GM18505 (cell line): ENCODE measurements at regions not wholly inside any gene's neighbourhood (a gene's known extent, or its start where the extent isn't known, plus 50 kb on each side); places are given as distances from the start of the nearest gene placed in this dataset.
"Not testable (repeated sequence)": the region's sequence is repeated elsewhere in the genome, so short reads cannot be mapped to it uniquely, and the experiment has no call there.

ENCODE experiments used
- ATAC-seq: cut with Tn5 transposase; IDR thresholded peaks from one replicate; pipeline ENCODE4 v1.9.1; 2021; ENCODE audit not compliant: unreplicated experiment
- POLR2A ChIP-seq: IDR thresholded peaks from 4 replicates; pipeline ENCODE4 v1.6.1; 2011; ENCODE audit warnings: borderline replicate concordance; ENCODE audit not compliant: insufficient read depth, insufficient read length; ENCODE audit errors: extremely low read depth

DNA sequence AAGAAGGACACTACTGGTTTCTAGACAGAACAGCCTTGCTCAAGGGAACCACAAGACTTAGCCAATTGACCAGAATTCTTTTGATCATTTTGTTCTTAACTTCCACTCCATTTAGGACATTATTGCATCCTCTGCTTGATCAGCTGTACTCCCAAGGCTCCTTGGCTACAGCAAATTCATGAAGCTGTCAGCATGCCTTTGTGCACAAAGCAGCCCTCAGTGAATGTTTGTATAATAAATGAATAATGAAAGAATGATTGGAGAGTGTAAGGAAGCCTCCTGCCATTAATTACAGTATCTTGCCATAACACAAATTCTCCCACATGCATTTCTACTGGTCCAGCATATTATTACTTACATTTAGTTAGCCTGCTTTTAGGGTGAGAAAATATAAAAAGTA, 449.6 kb downstream of the SLCO4C1 start:
- TF ChIP-seq POLR2A: no peak
- ATAC-seq: no peak

DNA sequence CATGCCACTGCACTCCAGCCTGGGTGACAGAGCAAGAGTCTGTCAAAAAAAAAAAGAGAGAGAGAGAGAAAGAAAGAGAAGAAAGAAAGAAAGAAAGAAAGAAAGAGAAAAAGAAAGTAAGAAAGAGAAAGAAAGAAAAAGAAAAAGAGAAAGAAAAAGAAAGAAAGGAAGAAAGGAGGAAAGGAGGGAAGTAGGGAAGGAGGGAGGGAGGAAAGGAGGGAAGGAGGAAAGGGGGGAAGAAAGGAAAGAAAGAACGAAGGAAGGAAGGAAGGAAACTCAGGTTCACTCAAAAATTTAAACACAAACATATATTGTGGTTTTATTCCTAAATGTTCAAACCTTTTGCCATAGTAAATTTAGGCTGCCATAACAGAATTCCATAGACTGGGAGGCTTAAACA, 453.0 kb downstream of the SLCO4C1 start:
- no peak for TF ChIP-seq POLR2A
- ATAC-seq: no peak

DNA sequence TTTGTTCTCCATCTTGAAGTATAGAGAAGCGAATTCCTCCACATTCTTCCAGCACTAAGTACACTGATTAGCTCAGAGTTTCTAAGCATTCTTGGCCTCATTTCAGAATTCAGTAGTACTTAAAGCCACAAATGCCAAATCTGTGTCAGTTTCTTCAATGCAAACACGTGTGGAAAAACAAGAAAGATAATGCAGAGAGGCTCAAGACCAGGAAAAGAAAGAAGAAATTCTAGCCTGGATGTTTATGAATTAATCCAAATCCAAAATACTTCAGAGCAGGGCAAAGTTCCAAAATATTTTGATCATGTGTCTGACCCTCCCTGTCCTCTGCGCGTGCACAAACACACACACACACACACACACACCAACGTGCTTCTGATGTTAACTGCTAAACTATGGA, 457.6 kb downstream of the SLCO4C1 start:
- no peak for ATAC-seq
- no peak for TF ChIP-seq POLR2A

DNA sequence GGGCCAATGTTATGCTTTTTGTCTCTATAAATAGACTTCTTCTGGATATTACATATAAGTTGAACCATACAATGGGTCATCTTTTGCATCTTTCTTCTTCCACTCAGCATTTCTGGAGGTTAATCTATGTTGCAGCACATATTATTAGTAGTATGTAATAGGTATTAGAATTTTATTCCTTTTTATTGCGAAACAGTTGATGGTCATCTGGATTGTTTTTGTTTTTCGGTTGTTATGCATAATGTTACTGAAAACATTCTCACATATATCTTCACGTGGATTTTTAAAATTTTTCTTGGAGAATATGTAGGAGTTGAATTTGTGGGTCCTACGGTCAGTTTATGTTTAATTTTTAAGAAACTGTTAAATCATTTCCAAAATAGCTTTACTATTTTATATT, 466.8 kb downstream of the SLCO4C1 start:
- no peak for TF ChIP-seq POLR2A
- ATAC-seq: no peak

DNA sequence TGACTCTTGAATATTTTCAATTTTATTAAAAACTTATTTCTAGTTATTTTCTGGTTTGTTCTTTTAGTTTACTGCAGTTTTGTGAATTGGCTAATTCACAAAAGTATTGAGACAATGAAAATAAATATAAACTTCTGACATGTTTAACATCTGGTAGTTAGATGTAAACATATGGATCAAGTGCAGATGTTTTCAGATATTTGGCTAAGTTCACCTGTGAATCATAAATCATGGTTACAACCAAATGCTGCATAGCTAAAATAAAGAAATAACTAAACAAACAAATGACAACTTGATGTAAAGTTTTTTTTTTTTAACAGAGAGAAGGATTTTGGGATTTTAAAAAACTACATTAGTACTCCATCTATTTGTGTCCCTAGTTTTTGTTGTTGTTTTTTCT, 484.6 kb downstream of the SLCO4C1 start:
- ATAC-seq: no peak
- no peak for TF ChIP-seq POLR2A

DNA sequence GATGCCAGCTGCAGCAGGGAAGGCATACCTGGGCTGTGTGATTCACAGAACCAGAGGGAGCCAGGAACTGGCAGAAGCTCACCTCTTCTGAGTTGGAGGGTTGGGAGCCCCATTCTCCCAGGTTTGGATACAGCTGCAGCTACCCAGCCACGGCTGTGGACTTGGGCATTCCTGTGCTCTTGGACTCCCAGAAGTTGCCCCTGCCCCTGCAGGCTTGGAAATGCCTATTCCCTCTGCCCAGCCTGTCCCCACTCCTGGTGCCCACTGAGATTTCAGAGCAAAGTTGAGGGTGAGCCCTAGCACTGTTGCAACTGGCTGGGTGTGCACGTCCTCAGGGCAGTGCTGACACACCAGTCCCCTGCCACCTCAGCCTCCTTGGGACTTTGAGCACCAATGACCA, 489.7 kb downstream of the SLCO4C1 start:
- no peak for TF ChIP-seq POLR2A
- ATAC-seq: no peak

DNA sequence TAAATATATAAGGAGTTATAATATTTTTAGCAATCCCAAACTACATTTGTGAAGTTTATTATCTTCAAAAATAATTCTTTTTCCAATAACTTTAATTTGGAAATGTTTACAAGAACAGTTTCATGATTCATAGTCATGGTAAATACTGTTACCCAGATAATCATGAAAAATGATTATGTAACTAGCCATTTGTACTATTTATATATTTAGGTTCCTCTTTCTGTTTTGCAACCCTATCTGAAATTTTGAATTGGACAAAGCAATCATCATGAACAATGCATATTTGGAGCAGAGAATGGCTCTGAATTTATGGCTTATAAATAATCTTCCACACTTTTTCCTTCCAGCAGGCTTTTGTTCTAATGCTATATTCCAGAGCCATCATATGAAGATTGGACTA, 499.7 kb downstream of the SLCO4C1 start:
- ATAC-seq: no peak

DNA sequence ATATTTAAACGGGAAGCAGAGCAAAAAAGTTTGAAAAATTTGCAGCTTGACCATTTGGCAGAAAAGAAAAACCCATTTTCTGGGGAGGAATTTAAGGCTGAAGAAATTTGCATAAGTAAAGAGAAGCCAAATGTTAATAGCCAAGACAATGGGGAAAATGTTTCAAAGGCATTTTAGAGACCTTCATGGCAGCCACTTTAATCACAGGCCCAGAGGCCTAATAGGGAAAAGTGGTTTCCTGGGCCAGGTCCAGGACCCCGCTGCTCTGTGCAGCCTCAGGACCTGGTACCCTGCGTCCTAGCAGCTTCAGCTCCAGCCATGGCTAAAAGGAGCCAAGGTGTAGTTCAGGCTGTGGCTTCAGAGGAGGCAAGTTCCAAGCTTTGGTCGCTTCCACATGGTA, 507.3 kb downstream of the SLCO4C1 start:
- TF ChIP-seq POLR2A: no peak
- ATAC-seq: no peak

More for the DNA sequence above, 499.7 kb downstream of the SLCO4C1 start:
- no peak for TF ChIP-seq POLR2A

DNA sequence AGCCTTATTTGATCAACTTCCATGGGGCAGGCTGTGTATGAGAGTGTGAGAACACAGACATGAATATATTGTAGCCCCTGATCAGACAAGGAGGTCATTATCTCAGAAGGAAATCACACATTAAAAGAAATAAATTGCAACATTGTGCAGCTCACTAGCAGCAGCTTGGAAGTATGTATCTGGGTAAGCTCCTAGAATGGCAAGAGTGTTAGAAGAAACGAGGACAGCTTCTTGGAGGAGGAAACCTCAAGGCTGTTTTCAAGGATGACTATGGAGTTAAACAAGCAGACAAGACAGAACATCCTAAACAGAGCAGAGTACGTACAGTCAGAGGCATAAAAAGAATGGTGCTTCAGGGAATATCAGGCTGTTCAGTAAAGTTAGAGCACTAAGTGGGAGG, 511.0 kb downstream of the SLCO4C1 start:
- no peak for TF ChIP-seq POLR2A
- no peak for ATAC-seq

DNA sequence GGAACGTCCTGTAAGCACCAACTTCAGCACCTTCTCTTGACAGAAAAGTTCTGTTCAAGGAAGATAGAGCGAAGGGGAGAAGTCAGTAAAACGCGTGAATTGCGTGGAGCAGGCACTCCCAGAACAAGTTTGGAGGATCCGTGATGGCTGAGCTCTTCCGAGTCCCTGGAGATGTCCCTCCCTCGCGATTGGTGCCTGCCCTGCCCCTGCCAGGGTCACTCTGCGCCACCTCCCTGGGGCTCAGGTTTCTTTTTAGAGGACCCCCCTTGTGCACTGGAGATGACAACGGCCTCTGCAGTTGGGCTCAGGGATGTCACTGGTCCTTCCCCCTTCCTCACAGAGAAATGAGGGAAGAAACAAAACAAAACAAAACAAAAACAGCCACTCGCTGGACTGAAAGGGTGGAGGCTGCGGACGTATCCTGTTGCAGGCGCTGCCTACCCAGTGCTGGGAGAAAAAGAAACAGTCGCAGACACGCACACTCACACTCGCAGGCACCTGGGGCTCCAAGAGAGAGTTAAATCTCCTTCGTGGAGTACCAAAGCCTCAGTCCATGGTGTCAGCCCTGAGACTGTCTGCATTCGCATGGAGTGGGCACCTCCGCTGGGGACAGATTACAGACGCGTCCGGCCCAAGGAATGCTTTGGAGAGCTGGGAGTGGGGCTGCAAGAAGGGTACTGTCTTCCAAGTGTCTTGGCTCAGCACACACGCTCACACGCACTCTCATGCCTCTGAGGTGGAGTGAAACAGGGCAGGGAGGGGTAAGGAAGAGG, 512.7 kb downstream of the SLCO4C1 start:
- no peak for TF ChIP-seq POLR2A
- no peak for ATAC-seq

DNA sequence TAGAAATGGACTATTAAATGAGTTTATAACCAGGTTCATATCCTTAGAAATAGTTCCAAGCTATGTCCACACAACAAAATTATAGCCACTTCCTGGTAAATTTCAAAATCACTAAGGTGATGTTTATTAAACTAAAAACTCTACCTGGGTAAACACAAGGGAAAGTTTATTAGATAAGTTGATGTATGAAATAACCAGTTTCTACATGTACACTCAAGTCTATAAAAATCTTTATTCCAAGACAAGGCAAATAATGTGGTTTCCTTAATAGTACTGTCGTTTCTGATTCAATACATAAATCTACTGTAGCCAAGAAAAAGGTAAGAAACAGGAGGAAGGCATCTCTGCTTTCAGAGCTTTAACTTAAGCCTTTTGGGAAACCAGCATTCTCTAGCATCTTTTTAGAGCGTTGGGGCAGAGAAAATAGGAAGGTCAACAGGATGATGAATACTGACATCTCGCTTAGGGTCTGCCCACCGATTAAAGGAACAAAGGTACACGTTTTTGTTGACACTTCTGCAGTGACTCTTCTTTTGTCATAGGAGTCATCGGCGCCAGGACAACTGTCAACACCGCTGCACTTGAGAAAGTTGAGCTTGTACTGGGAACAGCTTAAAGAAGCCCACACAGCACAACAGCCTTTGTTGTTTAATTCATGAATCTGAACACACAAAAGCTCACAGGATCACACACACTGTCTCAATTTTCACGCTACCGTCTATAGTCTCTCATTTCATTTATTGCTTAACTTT, 513.6 kb downstream of the SLCO4C1 start:
- TF ChIP-seq POLR2A: no peak
- no peak for ATAC-seq

DNA sequence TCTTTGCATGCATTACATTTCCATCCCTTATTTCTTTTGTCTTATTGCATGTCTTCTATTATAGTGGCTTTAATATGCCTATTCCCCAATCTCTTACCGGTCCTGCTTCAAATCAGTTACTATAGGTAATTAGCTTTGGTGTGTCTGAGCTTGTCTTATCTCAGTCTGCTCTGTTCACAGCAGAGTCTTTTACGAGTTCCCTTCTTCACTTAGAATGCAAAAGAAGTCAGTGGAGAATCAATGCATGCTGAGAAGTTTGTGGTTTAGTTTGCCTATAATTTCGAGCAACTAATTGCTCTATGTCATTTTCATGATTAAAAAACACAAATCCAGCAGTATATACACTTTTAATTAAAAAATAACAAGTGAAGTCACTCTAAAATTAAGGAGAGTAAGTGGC, 545.0 kb downstream of the SLCO4C1 start:
- ATAC-seq: no peak
- TF ChIP-seq POLR2A: no peak

DNA sequence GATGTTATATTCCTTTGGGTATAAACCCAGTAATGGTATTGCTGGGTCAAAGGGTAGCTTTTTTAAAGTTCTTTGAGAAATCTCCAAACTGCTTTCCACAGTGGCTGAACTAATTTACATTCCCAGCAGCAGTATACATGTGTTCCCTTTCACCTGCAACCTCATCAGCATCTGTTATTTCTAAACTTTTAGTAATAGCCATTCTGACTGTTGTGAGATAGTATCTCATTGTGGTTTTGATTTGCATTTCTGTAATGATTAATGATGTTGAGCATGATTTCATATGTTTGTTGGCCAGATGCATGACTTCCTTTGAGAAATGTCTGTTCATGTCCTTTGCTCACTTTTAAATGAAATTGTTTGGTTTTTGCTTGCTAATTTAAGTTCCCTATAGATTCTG, 553.1 kb downstream of the SLCO4C1 start:
- not testable (repeated sequence) for ATAC-seq

DNA sequence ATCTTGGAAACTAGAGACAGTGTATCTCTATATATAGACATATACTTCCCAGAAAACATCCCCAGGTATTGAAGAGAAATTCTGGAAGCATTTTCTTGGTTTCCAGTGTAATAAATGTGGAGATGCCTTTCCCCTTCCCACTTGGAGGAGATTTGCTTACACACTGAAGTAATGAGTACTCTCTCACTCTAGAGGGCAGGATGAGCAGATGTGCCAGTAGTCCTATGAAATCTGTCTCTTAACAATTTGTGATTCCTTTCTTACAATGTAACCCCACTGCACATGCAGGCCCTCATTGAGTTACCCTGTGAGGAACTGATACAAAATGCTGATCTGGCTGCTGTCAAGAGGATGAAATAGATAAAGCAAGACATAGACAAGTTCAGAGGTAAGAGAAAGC, 567.2 kb downstream of the SLCO4C1 start:
- TF ChIP-seq POLR2A: no peak
- no peak for ATAC-seq
